HCT116 (cell line): ENCODE measurements at regions not wholly inside any gene's neighbourhood (a gene's known extent, or its start where the extent isn't known, plus 50 kb on each side); places are given as distances from the start of the nearest gene placed in this dataset.

Experiments used
- ATAC-seq: fragments of 200-7000 bp; cut with Tn5 transposase; 2 replicates; pipeline ENCODE4 v1.9.1; 2020; ENCODE audit warnings: mild to moderate bottlenecking, moderate library complexity
- BruUV-seq: library from RNA; stranded (reverse); fragments of 400-500 nt; replicated peaks from 2 replicates; lab custom pipeline; 2021; lab: Mats Ljungman, UMichigan
- CTCF ChIA-PET: fragments of 300-600 bp; sonication (Branson Sonifier 250); formaldehyde crosslinking; loops from one replicate; lab custom pipeline; 2021; ENCODE audit warnings: antibody characterized with exemption; lab: Charles Lee
- POLR2A ChIA-PET: fragments of 300-600, 350-600 bp; sonication (Branson Sonifier 250); formaldehyde crosslinking; loops from one replicate; lab custom pipeline; 2021; ENCODE audit warnings: antibody characterized with exemption; lab: Charles Lee
- RAD21 ChIA-PET, 2 experiments: fragments of 300-600 bp; sonication (Branson Sonifier 250); formaldehyde crosslinking; loops; one replicate each; lab custom pipeline; 2023; ENCODE audit warnings: low total read pairs in 2 of 2; ENCODE audit not compliant: uncharacterized antibody in 2 of 2, unreplicated experiment in 2 of 2, low non-redundant PET in 1 of 2; lab: Charles Lee
- DNase-seq: peaks from one replicate; pipeline ENCODE4 v3.0.0-alpha.2; 2010; ENCODE audit warnings: low read depth, low spot score
- H2AFZ ChIP-seq: fragments of 200-600 bp; shearing (Covaris generic), sonication (generic); 2 replicates; pipeline ENCODE4 v1.6.1; 2017; ENCODE audit warnings: low read depth, mixed run types, mixed read lengths, antibody characterized with exemption, low read length; ENCODE audit not compliant: poor library complexity, severe bottlenecking
- H3K27ac ChIP-seq: 2 replicates; pipeline ENCODE4 v1.5.1; 2012; ENCODE audit warnings: low read depth, low read length
- H3K27me3 ChIP-seq: fragments of 200-600 bp; sonication (generic); 2 replicates; pipeline ENCODE4 v1.6.1; 2016; ENCODE audit warnings: mixed run types, low read length, mixed read lengths; ENCODE audit not compliant: insufficient read depth
- H3K36me3 ChIP-seq, 2 experiments: fragments of 200-500 bp in 1 of 2; fragments of 200-600 bp in 1 of 2; sonication (Bioruptor generic) in 1 of 2; sonication (generic) in 1 of 2; 2 replicates each; pipeline versions ENCODE4 v1.5.1 to v1.6.1; 2014 to 2016; ENCODE audit warnings: low read length in 2 of 2, inconsistent platforms in 1 of 2, mixed read lengths in 1 of 2, mixed run types in 1 of 2; ENCODE audit not compliant: insufficient read depth in 2 of 2, control insufficient read depth in 1 of 2
- H3K4me1 ChIP-seq, 2 experiments: fragments of 200-600 bp in 1 of 2; sonication (generic) in 1 of 2; 2 replicates each; pipeline versions ENCODE4 v1.5.1 to v1.6.1; 2012 to 2017; ENCODE audit warnings: low read length in 2 of 2, inconsistent platforms in 1 of 2, mild to moderate bottlenecking in 1 of 2, mixed read lengths in 1 of 2, mixed run types in 1 of 2, moderate library complexity in 1 of 2; ENCODE audit not compliant: insufficient read depth in 2 of 2, control insufficient read depth in 1 of 2
- H3K4me2 ChIP-seq: fragments of 200-600 bp; sonication (generic); 2 replicates; pipeline ENCODE4 v1.6.1; 2017; ENCODE audit warnings: mixed run types, low read length, mixed read lengths
- H3K4me3 ChIP-seq, 2 experiments: fragments of 200-600 bp in 1 of 2; sonication (generic) in 1 of 2; replicated peaks in 1 of 2; 2 replicates each; pipeline ENCODE4 v1.5.1; 2011 to 2016; ENCODE audit warnings: low read length in 2 of 2, control low read depth in 1 of 2, low read depth in 1 of 2, mild to moderate bottlenecking in 1 of 2, mixed read lengths in 1 of 2, mixed run types in 1 of 2
- H3K79me2 ChIP-seq: fragments of 200-600 bp; sonication (generic); 2 replicates; pipeline ENCODE4 v1.6.1; 2017; ENCODE audit warnings: mild to moderate bottlenecking, mixed run types, low read length, moderate library complexity, mixed read lengths; ENCODE audit not compliant: insufficient read depth
- H3K9ac ChIP-seq: fragments of 200-600 bp; sonication (generic); 2 replicates; pipeline ENCODE4 v1.6.1; 2016; ENCODE audit warnings: low read length, mixed read lengths
- H3K9me2 ChIP-seq: fragments of 200-600 bp; sonication (generic), shearing (Covaris generic); 2 replicates; pipeline ENCODE4 v1.6.1; 2017; ENCODE audit warnings: mixed run types, mild to moderate bottlenecking, moderate library complexity; ENCODE audit not compliant: insufficient read depth
- H3K9me3 ChIP-seq, 2 experiments: fragments of 200-500 bp in 1 of 2; fragments of 200-600 bp in 1 of 2; sonication (Bioruptor generic) in 1 of 2; sonication (generic) in 1 of 2; 2 replicates each; pipeline ENCODE4 v1.6.1; 2014 to 2017; ENCODE audit warnings: low read length in 2 of 2, mixed read lengths in 2 of 2, inconsistent platforms in 1 of 2, low read depth in 1 of 2, mild to moderate bottlenecking in 1 of 2, mixed run types in 1 of 2, moderate library complexity in 1 of 2; ENCODE audit not compliant: control insufficient read depth in 1 of 2, insufficient read depth in 1 of 2
- H4K20me1 ChIP-seq: fragments of 200-600 bp; sonication (generic), shearing (Covaris generic); 2 replicates; pipeline ENCODE4 v1.6.1; 2017; ENCODE audit warnings: mixed run types, mild to moderate bottlenecking, moderate library complexity; ENCODE audit not compliant: insufficient read depth
- CBX3 ChIP-seq: IDR thresholded peaks from 2 replicates; pipeline ENCODE4 v1.6.1; 2012; ENCODE audit warnings: low read depth
- CEBPB ChIP-seq: IDR thresholded peaks from 2 replicates; pipeline ENCODE4 v1.6.1; 2012; ENCODE audit warnings: low read depth
- EZH2phosphoT487 ChIP-seq: fragments of 200-600 bp; IDR thresholded peaks from 2 replicates; pipeline ENCODE4 v1.6.1; 2018; ENCODE audit warnings: antibody characterized with exemption, borderline replicate concordance
- JUND ChIP-seq: IDR thresholded peaks from 2 replicates; pipeline ENCODE4 v1.6.1; 2012
- POLR2A ChIP-seq: IDR thresholded peaks from 2 replicates; pipeline ENCODE4 v1.7.0; 2011; ENCODE audit warnings: borderline replicate concordance; ENCODE audit not compliant: insufficient read depth, insufficient read length; ENCODE audit errors: extremely low read depth
- RAD21 ChIP-seq: IDR thresholded peaks from 2 replicates; pipeline ENCODE4 v1.6.1; 2012; ENCODE audit warnings: low read depth, mild to moderate bottlenecking
- SIN3A ChIP-seq: IDR thresholded peaks from 2 replicates; pipeline ENCODE4 v1.6.1; 2012; ENCODE audit warnings: low read depth
- YY1 ChIP-seq: IDR thresholded peaks from 2 replicates; pipeline ENCODE4 v1.6.1; 2011; ENCODE audit warnings: low read length, low read depth, moderate library complexity, mild to moderate bottlenecking; ENCODE audit not compliant: insufficient replicate concordance; ENCODE audit errors: extremely low read depth
- ZFX ChIP-seq: fragments of 450-650 bp; IDR thresholded peaks from 2 replicates; pipeline ENCODE4 v1.6.1; 2017
- ZNF274 ChIP-seq: fragments of 200-500 bp; sonication (Bioruptor generic); IDR thresholded peaks from 2 replicates; pipeline ENCODE4 v1.6.1; 2014; ENCODE audit warnings: mild to moderate bottlenecking, low read depth, low read length, inconsistent platforms
- intact Hi-C: fragments of 100-400 bp; cut with micrococcal nuclease; formaldehyde crosslinking; loops from 2 replicates; pipeline ENCODE4 v1.10.0; 2022
- TF ChIP-seq, protein P1 (sequence below): IDR thresholded peaks from 2 replicates; pipeline ENCODE4 v1.6.1; 2011; ENCODE audit warnings: mild to moderate bottlenecking, low read length, moderate library complexity; ENCODE audit not compliant: insufficient replicate concordance; ENCODE audit errors: extremely low read depth

- TF ChIP-seq, protein P1, sequence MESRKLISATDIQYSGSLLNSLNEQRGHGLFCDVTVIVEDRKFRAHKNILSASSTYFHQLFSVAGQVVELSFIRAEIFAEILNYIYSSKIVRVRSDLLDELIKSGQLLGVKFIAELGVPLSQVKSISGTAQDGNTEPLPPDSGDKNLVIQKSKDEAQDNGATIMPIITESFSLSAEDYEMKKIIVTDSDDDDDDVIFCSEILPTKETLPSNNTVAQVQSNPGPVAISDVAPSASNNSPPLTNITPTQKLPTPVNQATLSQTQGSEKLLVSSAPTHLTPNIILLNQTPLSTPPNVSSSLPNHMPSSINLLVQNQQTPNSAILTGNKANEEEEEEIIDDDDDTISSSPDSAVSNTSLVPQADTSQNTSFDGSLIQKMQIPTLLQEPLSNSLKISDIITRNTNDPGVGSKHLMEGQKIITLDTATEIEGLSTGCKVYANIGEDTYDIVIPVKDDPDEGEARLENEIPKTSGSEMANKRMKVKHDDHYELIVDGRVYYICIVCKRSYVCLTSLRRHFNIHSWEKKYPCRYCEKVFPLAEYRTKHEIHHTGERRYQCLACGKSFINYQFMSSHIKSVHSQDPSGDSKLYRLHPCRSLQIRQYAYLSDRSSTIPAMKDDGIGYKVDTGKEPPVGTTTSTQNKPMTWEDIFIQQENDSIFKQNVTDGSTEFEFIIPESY: no peak
- TF ChIP-seq RAD21 (no peak), POLR2A (no peak), JUND (no peak), SIN3A (no peak)
- TF ChIP-seq, all 23 proteins: peak for 0
These were observed 340.3 kb upstream of the SNX7 start (continued) for GRCh38 chr1:98321191-98321590.

- DNase-seq (no peak), ATAC-seq (peak; percentile 32; the same call in 1 of the 2 replicates)
- Histone ChIP-seq H3K36me3 (no peaks in the 10 kb centered on the region), H3K4me1 (peaks cover 8 to 16% of the 10 kb centered on the region in 2 experiments; a peak in 3 of 4 replicates), H3K27ac (no peak overlapping the region), H4K20me1 (no peaks in the 10 kb centered on the region), H3K9me2 (no peaks in the 10 kb centered on the region), H3K4me2 (peak overlapping the region; percentile 1; the same call in 1 of the 2 replicates), H3K9ac (no peak overlapping the region), H3K79me2 (no peaks in the 10 kb centered on the region), H3K27me3 (no peaks in the 10 kb centered on the region), H2AFZ (peak overlapping the region; percentile 67), H3K4me3 (no peak overlapping the region), H3K9me3 (no peaks in the 10 kb centered on the region)
- RAD21 ChIA-PET: no interaction called here
- CTCF ChIA-PET: no interaction called here
- POLR2A ChIA-PET: no interaction called here
- intact Hi-C loops: no loop called here
- BruUV-seq: no TSS peak
- no peak for TF ChIP-seq CEBPB
- TF ChIP-seq ZFX: no peak
- TF ChIP-seq CBX3: no peak
- no peak for TF ChIP-seq RAD21
- no peak for TF ChIP-seq SIN3A
- no peak for TF ChIP-seq YY1
- no peak for TF ChIP-seq ZNF274
- no peak for TF ChIP-seq EZH2phosphoT487
These were observed 345.1 kb upstream of the SNX7 start for GRCh38 chr1:98316286-98316905.
